Stimulated activated CD4-positive, alpha-beta T cell treated with anti-CD3 and anti-CD28 coated beads, Interleukin-1b, Interleukin-23, amount 100 ng/mL, for 4 hours (primary cell): ENCODE measurements at regions not wholly inside any gene's neighbourhood (a gene's known extent, or its start where the extent isn't known, plus 50 kb on each side); places are given as distances from the start of the nearest gene placed in this dataset.

ENCODE experiments used
- DNase-seq, 2 donors: peaks; one replicate each; pipeline ENCODE4 v3.0.0-alpha.2; 2020; ENCODE audit warnings: low read depth in 2 of 2

GRCh38 chr5:2603272-2603575 is 148.3 kb downstream of the IRX2 start:
- DNase-seq, result no peak

GRCh38 chr5:2602451-2603271 is 148.8 kb downstream of the IRX2 start:
- DNase-seq, result no peak

GRCh38 chr5:2598503-2598902 is 153.0 kb downstream of the IRX2 start:
- no peak for DNase-seq

- no peak for DNase-seq
Measured at GRCh38 chr5:2594701-2595100, 156.8 kb downstream of the IRX2 start.

GRCh38 chr5:2592766-2593165 is 158.7 kb downstream of the IRX2 start:
- DNase-seq, result no peak

GRCh38 chr5:2591777-2592453 is 159.6 kb downstream of the IRX2 start:
- no peak for DNase-seq

GRCh38 chr5:2588850-2589501 is 162.5 kb downstream of the IRX2 start:
- DNase-seq, result no peak

- no peak for DNase-seq
Measured at GRCh38 chr5:2587189-2588031, 164.1 kb downstream of the IRX2 start.

- DNase-seq, result no peak
Measured at GRCh38 chr5:2586016-2586715, 165.3 kb downstream of the IRX2 start.

- no peak for DNase-seq
Measured at GRCh38 chr5:2584579-2585269, 166.8 kb downstream of the IRX2 start.

GRCh38 chr5:2582507-2582906 is 169.0 kb downstream of the IRX2 start:
- DNase-seq, result no peak

GRCh38 chr5:2582106-2582505 is 169.4 kb downstream of the IRX2 start:
- DNase-seq, result no peak

GRCh38 chr5:2581418-2581817 is 170.1 kb downstream of the IRX2 start:
- DNase-seq, result no peak

GRCh38 chr5:2579126-2579525 is 172.4 kb downstream of the IRX2 start:
- no peak for DNase-seq

GRCh38 chr5:2577312-2578036 is 174.0 kb downstream of the IRX2 start:
- DNase-seq, result no peak

GRCh38 chr5:2576823-2577222 is 174.7 kb downstream of the IRX2 start:
- DNase-seq, result no peak

GRCh38 chr5:2575871-2576270 is 175.6 kb downstream of the IRX2 start:
- no peak for DNase-seq

GRCh38 chr5:2575292-2575691 is 176.2 kb downstream of the IRX2 start:
- no peak for DNase-seq

- no peak for DNase-seq
Measured at GRCh38 chr5:2574155-2574554, 177.3 kb downstream of the IRX2 start.

GRCh38 chr5:2570586-2570985 is 180.9 kb downstream of the IRX2 start:
- DNase-seq, result no peak
